22Rv1 (cell line): ENCODE measurements at regions not wholly inside any gene's neighbourhood (a gene's known extent, or its start where the extent isn't known, plus 50 kb on each side); places are given as distances from the start of the nearest gene placed in this dataset.

Experiments
- H3K27ac ChIP-seq: fragments of 450-650 bp; 2 replicates; pipeline ENCODE4 v1.5.1; 2017
- ZFX ChIP-seq: fragments of 450-650 bp; IDR thresholded peaks from 2 replicates; pipeline ENCODE4 v1.6.1; 2017; ENCODE audit warnings: antibody characterized with exemption, borderline replicate concordance
- TF ChIP-seq, protein P1 (sequence below): fragments of 450-650 bp; IDR thresholded peaks from 2 replicates; pipeline ENCODE4 v1.5.1; 2017; ENCODE audit warnings: mild to moderate bottlenecking

DNA sequence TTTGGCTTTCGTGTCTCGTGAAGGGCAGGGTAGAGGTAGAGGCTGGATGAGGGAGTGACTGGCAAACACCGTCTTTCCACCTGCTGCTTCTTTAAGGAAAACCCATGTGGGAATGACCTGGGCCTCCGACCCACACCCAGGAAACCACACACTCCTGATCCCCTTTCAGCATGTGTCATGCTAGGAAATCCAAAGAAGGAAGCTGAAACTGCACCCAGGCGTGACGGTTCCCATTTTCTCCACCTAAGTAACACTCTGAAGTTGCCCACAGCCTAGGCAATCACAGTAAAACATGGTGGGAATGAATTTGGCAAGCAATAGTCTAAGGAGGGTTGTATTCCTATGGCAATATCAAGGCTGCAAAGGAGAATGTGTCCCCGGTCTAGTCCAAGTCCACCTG lies 538.4 kb upstream of the NOX3 start:
- TF ChIP-seq, protein P1, sequence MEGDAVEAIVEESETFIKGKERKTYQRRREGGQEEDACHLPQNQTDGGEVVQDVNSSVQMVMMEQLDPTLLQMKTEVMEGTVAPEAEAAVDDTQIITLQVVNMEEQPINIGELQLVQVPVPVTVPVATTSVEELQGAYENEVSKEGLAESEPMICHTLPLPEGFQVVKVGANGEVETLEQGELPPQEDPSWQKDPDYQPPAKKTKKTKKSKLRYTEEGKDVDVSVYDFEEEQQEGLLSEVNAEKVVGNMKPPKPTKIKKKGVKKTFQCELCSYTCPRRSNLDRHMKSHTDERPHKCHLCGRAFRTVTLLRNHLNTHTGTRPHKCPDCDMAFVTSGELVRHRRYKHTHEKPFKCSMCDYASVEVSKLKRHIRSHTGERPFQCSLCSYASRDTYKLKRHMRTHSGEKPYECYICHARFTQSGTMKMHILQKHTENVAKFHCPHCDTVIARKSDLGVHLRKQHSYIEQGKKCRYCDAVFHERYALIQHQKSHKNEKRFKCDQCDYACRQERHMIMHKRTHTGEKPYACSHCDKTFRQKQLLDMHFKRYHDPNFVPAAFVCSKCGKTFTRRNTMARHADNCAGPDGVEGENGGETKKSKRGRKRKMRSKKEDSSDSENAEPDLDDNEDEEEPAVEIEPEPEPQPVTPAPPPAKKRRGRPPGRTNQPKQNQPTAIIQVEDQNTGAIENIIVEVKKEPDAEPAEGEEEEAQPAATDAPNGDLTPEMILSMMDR = no peak
- TF ChIP-seq ZFX = no peak
- no peak overlapping the region for H3K27ac ChIP-seq

- no peak overlapping the region for H3K27ac ChIP-seq
- TF ChIP-seq, protein P1 = no peak
- no peak for TF ChIP-seq ZFX
Measured at GRCh38 chr6:155993240-155993639, 537.6 kb upstream of the NOX3 start.

DNA sequence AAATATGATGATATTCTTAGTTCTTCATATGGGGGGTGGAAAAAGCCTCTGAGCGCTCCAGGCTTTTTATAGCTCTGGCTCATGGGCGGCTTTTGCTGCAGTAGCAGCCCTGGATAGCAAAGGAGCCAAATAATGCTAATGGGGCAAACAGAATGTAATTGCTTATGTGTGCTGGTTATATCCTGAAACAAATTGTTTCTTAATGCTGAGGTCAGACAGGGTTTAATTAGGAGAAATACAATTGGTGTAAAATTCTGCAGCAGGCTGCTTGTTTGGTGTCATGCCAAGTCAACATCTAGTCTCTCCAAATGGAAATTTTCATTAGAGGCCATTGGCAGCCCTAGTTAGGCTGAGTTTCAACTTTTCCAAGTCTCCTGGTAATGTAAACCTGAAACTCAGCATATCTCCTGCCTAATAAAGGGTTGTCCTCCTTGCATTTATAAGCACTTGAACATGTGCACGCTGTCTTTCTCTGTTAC lies 530.1 kb upstream of the NOX3 start:
- H3K27ac ChIP-seq = no peak overlapping the region
- TF ChIP-seq, protein P1 = no peak
- no peak for TF ChIP-seq ZFX

DNA sequence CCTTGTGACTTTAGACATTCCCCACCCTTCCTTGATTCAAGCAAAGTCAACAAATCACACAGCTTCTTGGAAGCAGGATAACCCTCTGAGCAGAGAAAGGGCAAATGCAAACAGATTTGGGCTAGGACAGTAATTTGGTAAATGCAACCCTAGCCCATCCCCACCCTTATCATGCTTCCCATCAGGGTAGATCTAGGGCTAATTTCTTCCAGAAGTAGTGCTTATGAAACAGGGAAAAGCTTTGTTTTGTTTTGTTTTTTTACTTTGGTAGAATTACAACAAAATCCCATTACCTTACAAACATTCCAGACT lies 525.1 kb upstream of the NOX3 start:
- H3K27ac ChIP-seq = no peak overlapping the region
- TF ChIP-seq, protein P1 = no peak
- no peak for TF ChIP-seq ZFX

DNA sequence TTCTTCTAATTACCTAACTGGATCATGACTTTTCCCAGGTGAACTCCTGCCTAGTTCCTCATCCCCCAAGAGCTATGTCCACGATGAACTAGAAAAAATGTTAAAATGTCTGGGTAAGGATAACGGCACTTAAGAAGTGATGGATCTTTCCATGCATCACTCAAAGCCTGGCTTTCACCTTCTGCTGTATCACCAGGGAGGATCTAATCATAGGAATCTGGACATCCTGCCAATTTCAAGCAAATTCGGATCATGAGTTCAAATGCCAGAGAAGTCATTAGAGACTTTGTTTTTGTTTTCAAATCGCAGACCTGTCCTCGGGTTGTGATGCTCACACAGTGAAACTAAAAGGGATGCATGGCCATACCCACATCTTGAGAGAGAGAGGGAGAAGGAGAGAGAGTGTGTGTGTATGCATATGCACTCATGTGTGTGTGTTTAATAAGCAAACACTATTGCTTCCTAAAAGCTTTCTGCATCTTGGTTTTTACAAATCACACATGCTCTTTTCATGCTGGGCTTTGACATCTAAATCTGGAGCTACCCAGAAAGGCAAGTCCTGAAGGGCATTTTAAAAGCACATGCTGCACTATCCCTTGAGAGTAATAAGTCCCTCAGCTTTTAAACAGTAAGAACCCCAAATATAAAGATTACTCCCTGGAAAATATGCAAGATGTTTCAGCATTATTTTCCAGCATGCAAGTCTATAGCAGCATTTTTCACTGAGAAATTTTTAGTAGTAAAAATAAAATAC lies 524.6 kb upstream of the NOX3 start:
- TF ChIP-seq ZFX = no peak
- TF ChIP-seq, protein P1 = no peak
- H3K27ac ChIP-seq = no peak overlapping the region

DNA sequence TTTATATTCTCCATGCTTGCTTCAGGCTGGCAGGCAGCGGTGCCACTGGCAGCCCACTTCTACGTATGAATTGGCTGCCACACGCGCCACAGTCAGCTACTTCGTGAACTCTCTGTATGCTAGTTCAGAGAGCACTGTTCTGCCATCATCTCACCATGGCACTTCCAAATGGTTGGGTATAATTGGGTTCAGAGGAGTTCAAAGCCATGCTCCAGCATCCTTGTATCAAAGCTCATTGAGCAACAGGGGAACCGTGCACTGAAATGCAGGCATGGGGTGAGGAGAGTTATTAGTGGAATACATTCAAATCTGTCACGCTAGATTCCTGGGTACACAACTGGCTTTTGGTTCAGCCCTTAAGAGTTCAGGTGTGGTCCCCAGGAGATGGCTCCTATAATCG lies 519.9 kb upstream of the NOX3 start:
- no peak overlapping the region for H3K27ac ChIP-seq
- TF ChIP-seq, protein P1 = no peak
- no peak for TF ChIP-seq ZFX

DNA sequence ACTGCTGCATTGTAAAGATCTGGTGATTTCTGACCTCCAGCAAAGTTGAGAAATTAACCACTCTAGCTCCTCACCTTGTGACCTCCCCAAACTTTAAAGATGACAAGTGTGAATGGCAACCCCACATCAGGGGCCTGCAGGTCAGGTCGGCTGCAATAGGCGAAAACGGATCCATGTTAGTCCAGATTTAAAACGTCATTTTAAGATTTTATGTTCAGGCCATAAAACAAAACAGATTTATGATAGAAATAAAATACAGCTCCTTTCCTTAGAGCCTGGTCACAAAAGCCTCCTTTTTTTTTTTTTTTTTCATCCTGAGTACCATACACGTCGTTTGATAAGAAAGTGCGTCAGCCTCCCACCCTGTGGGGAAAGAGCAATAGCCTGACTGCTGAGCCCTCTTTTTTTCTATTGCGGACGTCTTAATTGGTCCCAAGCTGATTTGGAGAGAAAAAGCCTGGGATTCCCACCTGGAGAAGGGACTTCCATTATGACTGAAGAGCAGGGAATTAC lies 519.2 kb upstream of the NOX3 start:
- H3K27ac ChIP-seq = no peak overlapping the region
- TF ChIP-seq ZFX = no peak
- TF ChIP-seq, protein P1 = no peak
